NCI-H187 (cell line): ENCODE measurements at regions not wholly inside any gene's neighbourhood (a gene's known extent, or its start where the extent isn't known, plus 50 kb on each side); places are given as distances from the start of the nearest gene placed in this dataset.

Source experiments
- DNase-seq, 2 experiments: peaks; one replicate each; lab custom pipeline; 2025; lab: John Stamatoyannopoulos, UW

GRCh38 chr6:12423832-12424231 lies 133.7 kb downstream of the EDN1 start:
- DNase-seq: no peak

GRCh38 chr6:12426121-12426520 lies 136.0 kb downstream of the EDN1 start:
- DNase-seq: no peak

GRCh38 chr6:12431023-12431422 lies 140.9 kb downstream of the EDN1 start:
- no peak for DNase-seq

- DNase-seq: no peak
Measured at GRCh38 chr6:12436224-12436623, 146.1 kb downstream of the EDN1 start.

GRCh38 chr6:12436683-12437082 lies 146.5 kb downstream of the EDN1 start:
- DNase-seq: no peak

GRCh38 chr6:12439296-12439695 lies 149.1 kb downstream of the EDN1 start:
- no peak for DNase-seq

GRCh38 chr6:12440981-12441380 lies 150.8 kb downstream of the EDN1 start:
- no peak for DNase-seq

GRCh38 chr6:12442455-12442854 lies 152.3 kb downstream of the EDN1 start:
- DNase-seq: no peak

- DNase-seq: no peak
Measured at GRCh38 chr6:12446394-12446793, 156.2 kb downstream of the EDN1 start.

GRCh38 chr6:12449447-12449846 lies 159.3 kb downstream of the EDN1 start:
- no peak for DNase-seq

- DNase-seq: no peak
Measured at GRCh38 chr6:12450467-12450866, 160.3 kb downstream of the EDN1 start.

- no peak for DNase-seq
Measured at GRCh38 chr6:12456343-12456742, 166.2 kb downstream of the EDN1 start.

GRCh38 chr6:12457094-12457493 lies 166.9 kb downstream of the EDN1 start:
- no peak for DNase-seq

GRCh38 chr6:12458558-12458957 lies 168.4 kb downstream of the EDN1 start:
- DNase-seq: no peak

- DNase-seq: no peak
Measured at GRCh38 chr6:12459945-12460661, 169.9 kb downstream of the EDN1 start.

- no peak for DNase-seq
Measured at GRCh38 chr6:12467706-12468670, 177.8 kb downstream of the EDN1 start.

GRCh38 chr6:12472601-12473038 lies 182.5 kb downstream of the EDN1 start:
- DNase-seq: no peak

- no peak for DNase-seq
Measured at GRCh38 chr6:12473494-12473893, 183.3 kb downstream of the EDN1 start.

- DNase-seq: no peak
Measured at GRCh38 chr6:12474167-12475140, 184.3 kb downstream of the EDN1 start.

GRCh38 chr6:12476484-12476883 lies 186.3 kb downstream of the EDN1 start:
- no peak for DNase-seq

- DNase-seq: no peak
Measured at GRCh38 chr6:12477616-12478015, 187.5 kb downstream of the EDN1 start.

GRCh38 chr6:12478921-12479320 lies 188.8 kb downstream of the EDN1 start:
- no peak for DNase-seq
